Activated T-helper 2 cell treated with anti-CD3 and anti-CD28 coated beads, Interferon-gamma antibody, Interleukin-2, Interleukin-4, amounts not matched to agents 10 μg/mL and 5 μg/mL and 100 μg/mL, durations not matched to agents 14 hours and 24 hours and 36 hours (primary cell): ENCODE measurements at regions not wholly inside any gene's neighbourhood (a gene's known extent, or its start where the extent isn't known, plus 50 kb on each side); places are given as distances from the start of the nearest gene placed in this dataset.

Experiments used
- DNase-seq: peaks from one replicate; pipeline ENCODE4 v3.0.0; 2021; ENCODE audit warnings: low spot score
- H3K27ac Mint-ChIP-seq: one replicate; pipeline ENCODE4 v1.8.0; 2021; ENCODE audit warnings: mixed read lengths
- H3K27me3 Mint-ChIP-seq: one replicate; pipeline ENCODE4 v1.8.0; 2021; ENCODE audit warnings: low read depth, mixed read lengths
- H3K36me3 Mint-ChIP-seq: one replicate; pipeline ENCODE4 v1.8.0; 2021; ENCODE audit warnings: low read depth, mixed read lengths
- H3K4me1 Mint-ChIP-seq: one replicate; pipeline ENCODE4 v1.8.0; 2021; ENCODE audit warnings: low read depth, mixed read lengths
- H3K4me3 Mint-ChIP-seq: one replicate; pipeline ENCODE4 v1.8.0; 2021; ENCODE audit warnings: low read depth, mild to moderate bottlenecking, moderate library complexity, mixed read lengths
- H3K9me3 Mint-ChIP-seq: one replicate; pipeline ENCODE4 v1.8.0; 2021; ENCODE audit warnings: mixed read lengths
- intact Hi-C: fragments of 100-400 bp; cut with micrococcal nuclease; formaldehyde crosslinking; loops from one replicate; pipeline ENCODE4 v1.15.1; 2023

- Mint-ChIP-seq H3K27ac (no peak overlapping the region), H3K36me3 (no peaks in the 10 kb centered on the region), H3K4me1 (no peaks in the 10 kb centered on the region), H3K27me3 (no peaks in the 10 kb centered on the region), H3K4me3 (no peak overlapping the region), H3K9me3 (no peaks in the 10 kb centered on the region)
- intact Hi-C loops, result no loop called here
- DNase-seq, result no peak
These were observed 413.9 kb downstream of the LRRIQ3 start for GRCh38 chr1:73784026-73784425.

DNA sequence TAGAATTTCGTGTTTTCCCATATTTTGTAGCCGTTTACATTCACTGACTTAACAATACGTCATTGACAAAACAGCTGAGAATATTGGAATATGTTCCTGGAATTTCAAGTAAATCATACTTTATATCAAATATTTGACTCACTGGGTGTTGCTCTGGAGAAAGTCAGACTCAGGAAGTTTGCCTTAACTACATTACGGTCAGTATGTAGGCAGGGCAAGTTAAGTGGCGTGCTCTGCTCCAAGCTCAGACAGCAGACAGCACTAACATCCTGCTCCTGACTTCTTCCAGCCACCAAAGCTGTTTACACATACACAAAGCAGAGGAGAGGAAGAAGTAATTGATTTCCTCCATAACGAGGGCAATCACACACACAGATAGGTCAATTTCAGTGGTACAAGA, 414.6 kb downstream of the LRRIQ3 start:
- intact Hi-C loops, result no loop called here
- H3K4me1 Mint-ChIP-seq, result no peaks in the 10 kb centered on the region
- DNase-seq, result no peak

DNA sequence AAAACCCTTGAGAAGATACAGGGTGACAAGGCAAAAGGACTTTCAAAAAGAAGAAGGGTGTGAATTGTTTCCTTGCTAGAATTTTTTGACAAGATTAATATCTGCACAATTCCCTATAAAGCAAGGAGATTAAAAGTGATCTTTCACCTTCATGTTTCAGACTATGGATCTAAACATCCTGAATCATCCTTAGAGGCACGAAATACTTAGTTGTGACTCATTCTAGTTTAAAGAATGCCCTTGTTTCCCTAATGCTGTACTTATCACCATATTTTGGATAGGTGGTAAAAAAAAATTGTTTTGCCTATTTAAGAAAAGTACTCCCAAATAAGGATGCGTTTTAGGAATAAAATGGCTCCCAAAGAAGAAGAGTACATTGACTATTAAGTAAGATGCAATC, 415.1 kb downstream of the LRRIQ3 start:
- intact Hi-C loops, result no loop called here
- H3K27me3 Mint-ChIP-seq, result no peaks in the 10 kb centered on the region
- no peaks in the 10 kb centered on the region for H3K9me3 Mint-ChIP-seq
- no peaks in the 10 kb centered on the region for H3K36me3 Mint-ChIP-seq
- H3K27ac Mint-ChIP-seq, result no peak overlapping the region
- H3K4me3 Mint-ChIP-seq, result no peak overlapping the region
- no peaks in the 10 kb centered on the region for H3K4me1 Mint-ChIP-seq
- DNase-seq, result no peak

More for the DNA sequence above, 414.6 kb downstream of the LRRIQ3 start:
- Mint-ChIP-seq H3K4me3 (no peak overlapping the region), H3K36me3 (no peaks in the 10 kb centered on the region), H3K9me3 (no peaks in the 10 kb centered on the region), H3K27me3 (no peaks in the 10 kb centered on the region), H3K27ac (no peak overlapping the region)

DNA sequence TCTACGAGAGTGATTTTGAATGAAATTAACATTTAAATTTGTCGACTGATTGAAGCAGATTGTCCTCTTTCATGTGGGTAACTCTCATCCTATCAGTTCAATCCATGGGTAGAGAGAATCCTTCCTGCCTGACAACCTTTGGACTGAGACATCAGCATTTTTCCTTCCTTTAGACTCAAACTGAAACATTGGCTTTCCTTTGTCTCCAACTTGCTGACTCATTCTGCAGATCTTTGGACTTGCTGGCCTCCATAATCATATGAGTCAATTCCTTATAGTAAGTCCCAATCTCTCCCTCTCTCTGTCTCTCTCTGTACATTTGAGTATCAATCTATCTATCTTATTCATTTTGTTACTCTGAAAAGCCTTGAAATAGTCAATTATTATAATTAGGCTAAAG, 416.7 kb downstream of the LRRIQ3 start:
- DNase-seq, result no peak
- intact Hi-C loops, result no loop called here
- Mint-ChIP-seq H3K4me3 (no peak overlapping the region), H3K27me3 (no peaks in the 10 kb centered on the region), H3K36me3 (no peaks in the 10 kb centered on the region), H3K27ac (no peak overlapping the region), H3K9me3 (no peaks in the 10 kb centered on the region), H3K4me1 (no peaks in the 10 kb centered on the region)

- Mint-ChIP-seq H3K9me3 (no peaks in the 10 kb centered on the region), H3K27me3 (no peaks in the 10 kb centered on the region), H3K4me1 (no peaks in the 10 kb centered on the region), H3K4me3 (no peak overlapping the region), H3K27ac (no peak overlapping the region), H3K36me3 (no peaks in the 10 kb centered on the region)
- DNase-seq, result no peak
- intact Hi-C loops, result no loop called here
These were observed 419.5 kb downstream of the LRRIQ3 start for GRCh38 chr1:73778471-73778870.

GRCh38 chr1:73775896-73776295, 422.1 kb downstream of the LRRIQ3 start:
- Mint-ChIP-seq H3K27me3 (no peaks in the 10 kb centered on the region), H3K27ac (no peak overlapping the region), H3K9me3 (no peaks in the 10 kb centered on the region), H3K4me1 (no peaks in the 10 kb centered on the region), H3K36me3 (no peaks in the 10 kb centered on the region), H3K4me3 (no peak overlapping the region)
- no peak for DNase-seq
- intact Hi-C loops, result no loop called here

DNA sequence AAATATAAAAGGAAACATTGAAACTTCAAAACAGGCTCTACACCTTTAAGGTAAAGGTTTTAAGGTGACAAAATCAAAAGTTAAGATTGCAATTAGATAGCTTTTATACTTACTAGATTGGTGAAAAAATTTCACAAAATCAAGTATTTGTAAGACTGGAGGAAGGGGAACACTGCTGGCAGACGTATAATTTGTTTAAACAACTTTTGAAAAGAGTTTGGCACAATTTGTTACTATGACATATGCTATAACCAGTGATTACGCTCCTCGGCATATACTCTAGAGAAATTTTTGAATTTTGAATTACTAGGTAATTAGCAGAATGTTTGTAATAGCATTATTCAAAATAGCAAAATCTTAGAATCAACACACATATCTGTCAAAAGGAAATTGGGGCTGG, 425.0 kb downstream of the LRRIQ3 start:
- H3K27me3 Mint-ChIP-seq, result no peaks in the 10 kb centered on the region
- DNase-seq, result no peak
- no peaks in the 10 kb centered on the region for H3K4me1 Mint-ChIP-seq
- H3K27ac Mint-ChIP-seq, result no peak overlapping the region
- H3K9me3 Mint-ChIP-seq, result no peaks in the 10 kb centered on the region
- no peaks in the 10 kb centered on the region for H3K36me3 Mint-ChIP-seq
- intact Hi-C loops, result no loop called here
- no peak overlapping the region for H3K4me3 Mint-ChIP-seq

DNA sequence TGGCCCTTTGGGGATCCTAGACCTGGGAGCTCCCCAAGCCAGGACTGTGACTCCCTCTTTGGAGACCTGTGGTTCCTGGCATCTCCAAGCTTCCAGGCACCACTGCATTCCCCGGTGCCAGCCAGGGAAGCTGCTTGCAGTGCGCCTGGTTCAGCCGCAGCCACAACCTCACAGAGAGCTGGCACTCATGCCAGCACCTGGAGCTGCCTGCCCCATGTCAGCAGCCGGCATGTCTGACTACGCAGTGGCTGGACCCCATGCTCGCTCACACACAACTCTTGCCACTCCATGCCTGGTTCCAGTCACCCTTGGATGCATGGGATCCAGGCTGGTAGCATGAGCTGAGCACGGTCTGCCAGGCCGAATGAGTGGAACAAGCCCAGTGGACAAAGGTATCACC, 426.6 kb downstream of the LRRIQ3 start:
- Mint-ChIP-seq H3K4me3 (no peak overlapping the region), H3K27me3 (no peaks in the 10 kb centered on the region), H3K9me3 (no peaks in the 10 kb centered on the region), H3K36me3 (no peaks in the 10 kb centered on the region), H3K27ac (no peak overlapping the region), H3K4me1 (no peaks in the 10 kb centered on the region)
- intact Hi-C loops, result no loop called here
- DNase-seq, result no peak

GRCh38 chr1:73770109-73770905, 427.7 kb downstream of the LRRIQ3 start:
- Mint-ChIP-seq H3K27me3 (no peaks in the 10 kb centered on the region), H3K9me3 (no peaks in the 10 kb centered on the region), H3K4me3 (no peak overlapping the region), H3K27ac (no peak overlapping the region), H3K4me1 (no peaks in the 10 kb centered on the region), H3K36me3 (no peaks in the 10 kb centered on the region)
- intact Hi-C loops, result no loop called here
- no peak for DNase-seq

DNA sequence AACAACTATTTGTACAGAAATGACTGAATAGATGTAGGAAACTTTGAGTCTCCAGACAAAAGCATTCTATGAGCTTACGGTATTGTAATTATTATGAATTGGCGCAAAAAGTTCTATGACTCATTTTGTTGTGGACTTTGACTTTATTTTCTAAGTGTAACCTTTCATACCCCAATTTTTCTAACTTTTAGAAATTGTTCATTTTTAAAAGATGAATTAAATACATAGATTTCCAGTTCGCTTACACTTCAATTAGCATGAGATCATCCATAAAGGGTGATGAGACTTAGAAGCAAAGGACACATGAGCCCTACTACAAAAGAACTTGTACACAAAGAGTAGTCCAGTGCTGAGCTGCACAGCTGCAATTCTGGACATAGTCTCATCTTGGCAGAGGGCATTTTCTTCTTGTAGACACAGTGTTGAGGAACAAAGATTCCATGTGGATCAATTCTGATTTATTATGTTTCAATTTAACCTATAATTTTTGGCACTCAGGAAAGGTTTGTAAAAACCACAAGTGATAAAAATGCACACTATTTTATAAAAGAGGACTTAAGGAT, 431.1 kb downstream of the LRRIQ3 start:
- intact Hi-C loops, result no loop called here
- Mint-ChIP-seq H3K36me3 (no peaks in the 10 kb centered on the region), H3K27ac (no peak overlapping the region), H3K27me3 (no peaks in the 10 kb centered on the region), H3K4me1 (no peaks in the 10 kb centered on the region), H3K4me3 (no peak overlapping the region), H3K9me3 (no peaks in the 10 kb centered on the region)
- DNase-seq, result no peak

DNA sequence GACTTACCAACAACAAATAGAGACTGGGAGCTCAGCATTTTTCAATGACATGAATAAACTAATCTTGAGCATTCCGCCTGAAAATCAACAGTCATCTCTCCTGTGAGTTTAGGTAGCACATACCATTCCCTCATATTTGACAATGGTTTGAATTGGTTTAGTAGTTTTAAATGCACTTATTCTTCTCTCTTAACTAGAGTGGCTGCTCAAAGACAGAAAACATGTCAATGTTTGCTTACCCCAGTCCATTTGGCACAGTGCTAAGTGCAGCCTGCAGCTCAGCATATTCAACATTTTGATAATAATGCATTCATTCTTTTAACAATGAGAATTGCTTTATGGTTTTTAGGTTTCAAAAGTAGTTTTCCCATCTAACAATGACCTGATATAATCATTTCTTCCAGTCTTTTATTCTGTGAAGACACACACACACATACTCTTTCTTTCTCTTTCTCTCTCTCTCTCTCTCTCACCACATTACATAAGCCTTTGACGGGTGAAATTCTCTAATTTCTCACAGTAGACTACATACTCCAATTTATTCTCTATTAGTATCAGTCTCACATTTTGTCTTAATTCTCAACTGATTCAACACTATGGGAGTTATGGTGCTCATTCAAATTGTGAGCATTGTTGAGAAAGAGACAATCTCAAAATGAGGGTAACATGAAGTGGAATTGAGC, 432.3 kb downstream of the LRRIQ3 start:
- no peak overlapping the region for H3K27ac Mint-ChIP-seq
- no peaks in the 10 kb centered on the region for H3K36me3 Mint-ChIP-seq
- H3K4me1 Mint-ChIP-seq, result no peaks in the 10 kb centered on the region
- intact Hi-C loops, result no loop called here
- no peaks in the 10 kb centered on the region for H3K9me3 Mint-ChIP-seq
- H3K27me3 Mint-ChIP-seq, result no peaks in the 10 kb centered on the region
- no peak for DNase-seq
- no peak overlapping the region for H3K4me3 Mint-ChIP-seq

DNA sequence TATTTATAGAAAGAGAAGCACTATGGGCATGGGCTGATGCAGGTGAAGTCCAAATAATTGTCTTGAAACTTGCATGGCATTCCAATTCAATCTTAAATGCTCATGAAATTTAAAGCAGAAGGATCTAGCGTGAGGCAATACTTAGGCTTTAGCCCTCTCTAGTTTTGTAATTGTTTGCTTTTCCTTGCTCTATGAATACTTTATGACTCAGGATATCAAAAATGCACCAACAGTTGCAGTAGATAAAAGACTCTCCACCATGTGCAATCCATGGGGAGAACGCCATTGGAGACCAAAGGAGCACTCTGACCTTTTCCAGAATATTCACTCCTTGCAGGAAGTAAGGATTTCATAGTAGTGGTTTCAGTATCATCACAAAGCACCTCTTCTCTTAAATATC, 436.4 kb downstream of the LRRIQ3 start:
- intact Hi-C loops, result no loop called here
- Mint-ChIP-seq H3K27me3 (no peaks in the 10 kb centered on the region), H3K9me3 (no peaks in the 10 kb centered on the region), H3K4me3 (no peak overlapping the region), H3K36me3 (no peaks in the 10 kb centered on the region), H3K4me1 (no peaks in the 10 kb centered on the region), H3K27ac (no peak overlapping the region)
- DNase-seq, result no peak

DNA sequence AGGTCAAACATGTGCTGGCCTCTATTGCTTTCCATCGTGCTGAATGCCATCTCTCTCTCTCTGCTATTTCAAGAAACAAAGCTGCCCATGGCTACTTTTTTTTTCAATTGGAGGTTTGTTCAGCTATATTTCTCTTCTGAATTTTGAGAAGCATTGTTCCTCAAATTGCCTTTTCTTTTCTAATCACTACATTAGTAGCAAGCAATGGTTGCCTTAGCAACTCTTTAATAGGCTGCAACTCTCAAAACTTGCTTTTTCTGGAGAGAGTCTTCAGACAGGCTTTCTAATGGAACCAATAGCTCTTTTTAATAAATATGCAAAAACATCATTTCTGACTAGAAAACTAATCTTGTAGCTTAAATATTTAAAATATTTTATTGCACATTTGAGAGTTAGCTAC, 439.0 kb downstream of the LRRIQ3 start:
- no peaks in the 10 kb centered on the region for H3K4me1 Mint-ChIP-seq
- no peak overlapping the region for H3K27ac Mint-ChIP-seq
- no peaks in the 10 kb centered on the region for H3K36me3 Mint-ChIP-seq
- no peaks in the 10 kb centered on the region for H3K27me3 Mint-ChIP-seq
- DNase-seq, result no peak
- no peaks in the 10 kb centered on the region for H3K9me3 Mint-ChIP-seq
- intact Hi-C loops, result no loop called here
- no peak overlapping the region for H3K4me3 Mint-ChIP-seq
